ENCODE measurements at regions not wholly inside any gene's neighbourhood (a gene's known extent, or its start where the extent isn't known, plus 50 kb on each side); places are given as distances from the start of the nearest gene placed in this dataset.

GRCh38 chr15:91472316-91472756, 372.3 kb downstream of the SV2B start:
- Histone ChIP-seq H3K9ac (ENCODE audit: low read length) (no peak overlapping the region), H3F3A (ENCODE audit: insufficient read depth, low read length, poor library complexity, severe bottlenecking) (no peaks in the 10 kb centered on the region), H3K36me3 (ENCODE audit: insufficient read depth, low read length) (no peaks in the 10 kb centered on the region), H3K9me2 (ENCODE audit: insufficient read depth, low read length) (no peaks in the 10 kb centered on the region), H3K9me3 (ENCODE audit: low read length) (no peaks in the 10 kb centered on the region), H3K27ac (ENCODE audit: low read length) (no peak overlapping the region), H2AFZ (ENCODE audit: low read depth, low read length) (no peak overlapping the region), H3K4me3 (ENCODE audit: low read length) (no peak overlapping the region), H3K4me2 (ENCODE audit: low read length) (no peak overlapping the region), H4K20me1 (ENCODE audit: insufficient read depth) (no peaks in the 10 kb centered on the region), H3K79me2 (replicated peaks; ENCODE audit: insufficient read depth, low read length) (no peaks in the 10 kb centered on the region), H3K27me3 (ENCODE audit: insufficient read depth, low read depth, low read length) (no peaks in the 10 kb centered on the region)
- no peak for TF ChIP-seq SMC3 (conservative IDR thresholded peaks at IDR 0.05; ENCODE audit: poor library complexity)
- no peak for TF ChIP-seq TAF1 (IDR thresholded peaks at IDR 0.05; ENCODE audit: low read depth)
- TF ChIP-seq MXI1 (conservative IDR thresholded peaks at IDR 0.05; ENCODE audit: poor library complexity, severe bottlenecking): no peak
- no peak for TF ChIP-seq POLR2AphosphoS5 (IDR thresholded peaks at IDR 0.05)
- no peak for TF ChIP-seq EZH2 (IDR thresholded peaks at IDR 0.05; ENCODE audit: borderline replicate concordance, insufficient read depth, low read length, poor library complexity, severe bottlenecking)
- TF ChIP-seq REST (IDR thresholded peaks at IDR 0.05; ENCODE audit: borderline replicate concordance): no peak
- no peak for TF ChIP-seq RAD21 (conservative IDR thresholded peaks at IDR 0.05)
- no peak for TF ChIP-seq EP300 (conservative IDR thresholded peaks at IDR 0.05; ENCODE audit: poor library complexity, severe bottlenecking)
- no peak for TF ChIP-seq CTCF (IDR thresholded peaks at IDR 0.05; ENCODE audit: poor library complexity, severe bottlenecking)

GRCh38 chr15:91473894-91474545, 374.0 kb downstream of the SV2B start:
- H3K27me3 ChIP-seq (ENCODE audit: insufficient read depth, low read depth, low read length): no peaks in the 10 kb centered on the region
- H3K36me3 ChIP-seq (ENCODE audit: insufficient read depth, low read length): no peaks in the 10 kb centered on the region

More at GRCh38 chr15:91473894-91474545, 374.0 kb downstream of the SV2B start:
- Histone ChIP-seq H3F3A (ENCODE audit: insufficient read depth, low read length, poor library complexity, severe bottlenecking) (no peaks in the 10 kb centered on the region), H3K9me3 (ENCODE audit: low read length) (no peaks in the 10 kb centered on the region), H2AFZ (ENCODE audit: low read depth, low read length) (no peak overlapping the region), H3K27ac (ENCODE audit: low read length) (no peak overlapping the region), H4K20me1 (ENCODE audit: insufficient read depth) (no peaks in the 10 kb centered on the region), H3K4me2 (ENCODE audit: low read length) (no peak overlapping the region), H3K9me2 (ENCODE audit: insufficient read depth, low read length) (no peaks in the 10 kb centered on the region), H3K9ac (ENCODE audit: low read length) (no peak overlapping the region), H3K4me3 (ENCODE audit: low read length) (no peak overlapping the region), H3K79me2 (replicated peaks; ENCODE audit: insufficient read depth, low read length) (no peaks in the 10 kb centered on the region)
- no peak for TF ChIP-seq EP300 (conservative IDR thresholded peaks at IDR 0.05; ENCODE audit: poor library complexity, severe bottlenecking)
- TF ChIP-seq TAF1 (IDR thresholded peaks at IDR 0.05; ENCODE audit: low read depth): no peak
- TF ChIP-seq RAD21 (conservative IDR thresholded peaks at IDR 0.05): no peak
- TF ChIP-seq EZH2 (IDR thresholded peaks at IDR 0.05; ENCODE audit: borderline replicate concordance, insufficient read depth, low read length, poor library complexity, severe bottlenecking): no peak
- TF ChIP-seq REST (IDR thresholded peaks at IDR 0.05; ENCODE audit: borderline replicate concordance): no peak
- TF ChIP-seq POLR2AphosphoS5 (IDR thresholded peaks at IDR 0.05): no peak
- TF ChIP-seq MXI1 (conservative IDR thresholded peaks at IDR 0.05; ENCODE audit: poor library complexity, severe bottlenecking): no peak
- no peak for TF ChIP-seq SMC3 (conservative IDR thresholded peaks at IDR 0.05; ENCODE audit: poor library complexity)
- TF ChIP-seq CTCF (IDR thresholded peaks at IDR 0.05; ENCODE audit: poor library complexity, severe bottlenecking): no peak
